ENCODE measurements at regions not wholly inside any gene's neighbourhood (a gene's known extent, or its start where the extent isn't known, plus 50 kb on each side); places are given as distances from the start of the nearest gene placed in this dataset.

DNA sequence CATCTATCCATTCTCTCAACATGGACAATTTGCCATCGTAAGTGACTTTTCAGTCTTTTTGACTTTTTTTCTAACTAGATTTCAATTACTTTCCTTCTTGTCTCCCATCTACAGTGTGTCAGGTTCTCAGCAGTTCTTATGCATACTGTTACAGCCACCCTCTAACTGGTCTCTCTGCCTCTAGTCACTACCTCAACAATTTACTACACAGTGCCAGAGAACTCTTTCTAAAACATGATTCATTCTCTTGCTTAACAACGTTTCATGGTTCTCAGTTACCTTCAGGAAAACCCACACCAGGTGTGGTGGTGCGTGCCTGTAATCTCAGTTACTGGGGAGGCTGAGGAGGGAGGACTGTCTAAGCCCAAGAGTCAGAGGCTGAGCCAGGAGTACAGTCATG lies 95.4 kb downstream of the DIPK2A start:
- no peak for TF ChIP-seq CTCF (conservative IDR thresholded peaks at IDR 0.05 in 1 of 2, IDR thresholded peaks at IDR 0.05 in 1 of 2; ENCODE audit: extremely low read depth in 1 of 2, insufficient read depth in 1 of 2, low read depth in 1 of 2, low read length in 2 of 2)
- TF ChIP-seq EZH2 (IDR thresholded peaks at IDR 0.05; ENCODE audit: borderline replicate concordance, low read length), result no peak
